Stimulated activated naive B cell treated with anti-CD40 and anti-IgM and Interleukin-4, amounts not matched to agents 10 μg/mL and 1 μg/mL and 100 μg/mL, for 72 hours (primary cell): ENCODE measurements at regions not wholly inside any gene's neighbourhood (a gene's known extent, or its start where the extent isn't known, plus 50 kb on each side); places are given as distances from the start of the nearest gene placed in this dataset.

Experiments used
- ATAC-seq, 2 donors: fragments of 150-1000 bp; cut with Tn5 transposase; replicated peaks; 2 replicates each; pipeline ENCODE4 v1.10.0; 2021; ENCODE audit warnings: moderate library complexity in 1 of 2
- DNase-seq: peaks from one replicate; pipeline ENCODE4 v3.0.0; 2021
- H3K27ac Mint-ChIP-seq: one replicate; pipeline ENCODE4 v1.8.0; 2022; ENCODE audit warnings: mild to moderate bottlenecking, mixed read lengths
- H3K27me3 Mint-ChIP-seq, 2 donors: one replicate each; pipeline ENCODE4 v1.8.0; 2022; ENCODE audit warnings: mixed read lengths in 2 of 2
- H3K36me3 Mint-ChIP-seq, 2 donors: one replicate each; pipeline ENCODE4 v1.8.0; 2022; ENCODE audit warnings: mixed read lengths in 2 of 2, mild to moderate bottlenecking in 1 of 2
- H3K4me1 Mint-ChIP-seq, 2 donors: one replicate each; pipeline ENCODE4 v1.8.0; 2022; ENCODE audit warnings: mixed read lengths in 2 of 2, mild to moderate bottlenecking in 1 of 2
- H3K4me3 Mint-ChIP-seq, 2 donors: one replicate each; pipeline ENCODE4 v1.8.0; 2022; ENCODE audit warnings: mild to moderate bottlenecking in 2 of 2, mixed read lengths in 2 of 2, moderate library complexity in 1 of 2
- H3K9me3 Mint-ChIP-seq, 2 donors: one replicate each; pipeline ENCODE4 v1.8.0; 2022; ENCODE audit warnings: mixed read lengths in 2 of 2, mild to moderate bottlenecking in 1 of 2

DNA sequence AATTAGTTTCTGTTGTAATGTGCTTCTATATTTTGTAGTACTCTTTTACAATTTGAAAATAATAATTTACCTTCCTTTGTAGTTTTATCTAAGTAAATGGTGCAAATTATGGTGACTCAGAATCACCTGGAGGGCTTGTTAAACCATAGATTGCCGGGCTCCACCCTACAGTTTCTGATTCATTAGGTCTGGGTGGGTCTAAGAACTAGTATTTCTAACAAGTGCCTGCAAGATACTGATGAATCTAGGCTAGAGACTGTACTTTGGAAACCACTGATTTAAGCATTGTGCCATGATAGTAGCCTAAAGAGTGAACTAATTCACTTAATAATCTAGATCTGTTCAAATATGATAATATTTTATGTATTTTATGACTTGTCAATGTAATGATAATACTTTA is 437.4 kb upstream of the SPRY2 start:
- H3K36me3 Mint-ChIP-seq, result no peaks in the 10 kb centered on the region
- no peak overlapping the region for H3K4me3 Mint-ChIP-seq
- ATAC-seq (no peak), DNase-seq (no peak)
- no peaks in the 10 kb centered on the region for H3K27me3 Mint-ChIP-seq
- peaks cover 0 to 2% of the 10 kb centered on the region in 2 donors for H3K4me1 Mint-ChIP-seq
- H3K9me3 Mint-ChIP-seq, result no peaks in the 10 kb centered on the region
- no peak overlapping the region for H3K27ac Mint-ChIP-seq

DNA sequence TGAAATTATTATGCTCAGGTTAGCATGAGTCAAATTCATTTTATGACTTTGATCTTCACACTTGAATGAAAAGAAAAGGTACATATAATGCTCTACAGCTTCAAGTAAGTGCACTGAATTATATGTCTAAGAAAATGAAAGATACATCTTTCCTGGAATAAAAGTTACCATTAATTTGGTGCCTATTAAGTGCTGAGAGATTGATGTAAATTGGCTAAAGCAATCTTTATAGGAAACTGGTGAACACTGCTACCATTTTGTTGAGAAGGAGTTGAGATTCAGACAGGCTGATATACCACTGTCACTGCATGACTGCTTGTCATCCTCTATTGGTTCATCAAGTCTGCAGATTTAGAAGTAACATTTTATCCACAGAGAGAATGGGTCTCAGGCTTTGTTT is 416.8 kb upstream of the SPRY2 start:
- no peak overlapping the region for H3K4me3 Mint-ChIP-seq
- no peak overlapping the region for H3K27ac Mint-ChIP-seq
- peaks cover 0 to 3% of the 10 kb centered on the region in 2 donors for H3K9me3 Mint-ChIP-seq
- DNase-seq, result no peak
- no peaks in the 10 kb centered on the region for H3K4me1 Mint-ChIP-seq
- peaks cover 0 to 2% of the 10 kb centered on the region in 2 donors for H3K36me3 Mint-ChIP-seq
- ATAC-seq, result no peak
- no peaks in the 10 kb centered on the region for H3K27me3 Mint-ChIP-seq

DNA sequence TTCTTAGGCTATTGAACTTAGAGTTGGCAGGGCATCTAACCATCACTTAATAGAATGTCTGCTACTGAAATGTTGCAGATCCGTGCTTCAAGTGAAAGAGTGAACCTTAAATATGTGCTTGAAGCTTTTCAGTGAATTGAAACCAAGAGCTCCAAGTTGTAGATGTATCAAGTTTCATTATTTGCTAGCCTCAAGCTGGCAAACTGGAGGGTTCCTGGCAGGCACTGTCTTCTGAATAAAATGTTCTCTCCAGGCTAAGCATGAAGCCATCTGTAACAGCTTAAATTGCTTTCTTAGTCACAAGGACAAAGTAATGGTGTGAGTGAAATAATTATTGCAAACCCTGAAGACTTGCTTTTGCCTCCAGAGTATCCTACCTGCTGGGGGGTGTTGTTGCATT is 415.0 kb upstream of the SPRY2 start:
- DNase-seq, result no peak
- Mint-ChIP-seq H3K9me3 (peaks cover 0 to 3% of the 10 kb centered on the region in 2 donors), H3K27ac (no peak overlapping the region), H3K27me3 (no peaks in the 10 kb centered on the region), H3K36me3 (peaks cover 0 to 2% of the 10 kb centered on the region in 2 donors), H3K4me1 (peaks cover 0 to 1% of the 10 kb centered on the region in 2 donors), H3K4me3 (no peak overlapping the region)
- ATAC-seq, result no peak

DNA sequence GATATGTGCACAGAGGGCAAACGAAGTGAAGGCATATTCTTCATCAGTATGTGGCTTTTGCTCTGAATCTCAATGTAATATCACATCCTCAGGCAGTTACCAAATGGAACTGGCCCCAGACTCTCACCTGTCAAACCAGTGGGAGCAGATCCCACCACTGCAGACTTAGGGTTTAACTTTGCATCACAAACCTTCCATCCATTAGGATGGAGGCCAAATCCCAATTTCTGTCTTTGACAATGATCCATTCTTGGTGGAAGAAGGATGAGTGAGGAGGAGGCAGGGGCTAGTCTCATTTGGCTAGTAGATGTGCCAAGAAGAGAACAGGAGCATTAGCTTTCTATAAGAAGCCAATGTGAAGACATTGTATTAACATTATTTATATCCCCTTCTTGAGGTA is 413.5 kb upstream of the SPRY2 start:
- peaks cover 0 to 1% of the 10 kb centered on the region in 2 donors for H3K4me1 Mint-ChIP-seq
- no peak for ATAC-seq
- H3K9me3 Mint-ChIP-seq, result no peaks in the 10 kb centered on the region

DNA sequence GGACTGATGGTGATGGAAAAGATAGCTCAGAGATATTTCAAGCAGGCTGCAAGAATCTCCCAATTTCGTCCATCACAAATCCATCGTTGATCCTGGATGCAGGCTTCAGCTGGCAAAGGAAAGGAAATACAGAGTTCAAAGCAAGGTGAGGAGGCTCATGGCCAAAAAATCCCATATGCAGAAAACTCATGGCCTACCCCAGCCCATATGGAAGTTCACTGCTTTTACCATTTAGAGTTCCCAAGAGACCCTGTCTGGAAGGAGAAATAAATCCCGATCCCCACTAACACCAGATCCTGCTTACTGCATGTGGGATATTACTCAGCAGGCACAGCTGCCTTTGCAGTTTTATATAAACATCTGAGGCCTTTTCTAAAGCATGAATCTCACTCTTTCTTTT is 412.9 kb upstream of the SPRY2 start:
- ATAC-seq, result no peak
- H3K27ac Mint-ChIP-seq, result no peak overlapping the region
- peaks cover 0 to 2% of the 10 kb centered on the region in 2 donors for H3K36me3 Mint-ChIP-seq
- DNase-seq, result no peak
- H3K9me3 Mint-ChIP-seq, result no peaks in the 10 kb centered on the region
- H3K4me3 Mint-ChIP-seq, result no peak overlapping the region
- H3K4me1 Mint-ChIP-seq, result peaks cover 0 to 1% of the 10 kb centered on the region in 2 donors
- H3K27me3 Mint-ChIP-seq, result no peaks in the 10 kb centered on the region

More for the DNA sequence above, 413.5 kb upstream of the SPRY2 start:
- Mint-ChIP-seq H3K27me3 (no peaks in the 10 kb centered on the region), H3K27ac (no peak overlapping the region), H3K36me3 (peaks cover 0 to 2% of the 10 kb centered on the region in 2 donors), H3K4me3 (no peak overlapping the region)
- DNase-seq, result no peak

DNA sequence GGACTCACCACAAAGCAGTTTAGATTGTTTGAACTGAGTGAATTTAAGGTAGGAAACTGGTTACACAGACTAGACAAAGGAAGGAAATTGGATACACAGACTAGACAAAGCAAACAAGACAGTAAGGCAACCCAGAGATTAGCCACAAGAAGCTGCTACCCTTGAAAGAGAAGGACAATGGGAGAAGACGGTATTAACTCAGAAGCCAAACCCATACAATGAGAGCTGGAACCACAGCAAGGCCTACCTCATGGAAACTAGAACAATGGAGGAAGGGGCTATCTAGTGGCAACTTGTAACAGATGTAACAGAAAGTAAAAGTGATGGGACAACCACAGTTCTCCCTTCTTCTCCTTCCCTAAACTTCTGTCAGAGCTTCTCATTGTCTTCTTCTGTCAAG is 410.9 kb upstream of the SPRY2 start:
- Mint-ChIP-seq H3K27me3 (no peaks in the 10 kb centered on the region), H3K27ac (no peak overlapping the region), H3K36me3 (peaks cover 0 to 2% of the 10 kb centered on the region in 2 donors), H3K4me3 (no peak overlapping the region), H3K9me3 (no peaks in the 10 kb centered on the region), H3K4me1 (peaks cover 0 to 1% of the 10 kb centered on the region in 2 donors)
- DNase-seq, result no peak
- no peak for ATAC-seq

DNA sequence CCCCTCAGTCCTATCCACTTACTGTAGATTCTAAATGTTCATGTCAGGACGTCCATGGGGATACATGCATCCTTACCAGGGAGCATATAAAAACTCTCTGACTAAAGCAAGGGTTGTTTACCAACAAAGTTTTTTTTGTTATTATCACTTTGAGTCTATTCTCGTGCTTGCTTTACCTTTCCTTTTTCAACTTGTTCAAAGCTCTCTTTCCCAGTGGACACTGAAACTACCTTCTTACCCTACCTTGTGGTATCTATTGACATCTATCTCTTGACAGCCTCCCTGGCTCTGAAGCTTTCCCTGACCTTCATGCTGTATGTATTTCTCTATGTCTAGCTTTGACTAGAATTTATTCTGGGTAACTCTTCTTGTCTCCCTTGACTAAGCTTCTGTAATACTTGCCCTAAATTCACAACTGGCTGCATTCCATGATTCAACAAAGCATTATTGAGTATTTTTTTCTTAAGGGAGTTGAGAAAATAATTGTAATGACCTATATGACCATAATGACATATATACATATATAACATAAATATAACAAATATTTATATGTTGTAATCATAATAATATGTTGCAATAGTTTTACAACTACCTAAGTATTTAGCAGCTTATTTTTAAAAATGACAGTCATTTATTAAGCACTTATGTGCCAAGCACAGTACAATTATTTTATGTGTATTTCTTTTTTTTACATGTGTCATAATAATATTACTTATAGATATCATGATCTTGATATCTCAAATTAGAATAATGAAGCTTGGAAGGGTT is 403.4 kb upstream of the SPRY2 start:
- Mint-ChIP-seq H3K27me3 (no peaks in the 10 kb centered on the region), H3K4me1 (peaks cover 2 to 6% of the 10 kb centered on the region in 2 donors), H3K36me3 (no peaks in the 10 kb centered on the region), H3K4me3 (no peak overlapping the region), H3K9me3 (no peaks in the 10 kb centered on the region), H3K27ac (no peak overlapping the region)
- no peak for ATAC-seq
- no peak for DNase-seq

DNA sequence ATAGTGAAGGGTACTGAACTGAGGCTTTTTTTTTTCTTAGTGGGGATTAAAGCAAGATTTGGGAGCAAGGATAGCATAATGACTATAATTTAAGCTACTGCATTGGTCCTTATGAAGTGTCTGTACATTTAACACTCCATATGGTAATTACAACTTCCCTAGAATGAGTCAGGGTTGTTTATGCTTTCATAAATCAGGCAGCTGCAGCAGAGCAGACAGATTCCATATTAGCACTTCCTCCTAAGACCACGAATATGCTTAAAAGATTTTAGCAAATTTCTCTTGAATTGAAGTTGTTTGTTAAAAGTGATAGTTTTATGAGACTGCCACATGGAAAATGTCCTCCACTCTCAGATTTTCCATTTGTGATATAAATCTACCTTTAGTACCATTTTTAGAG is 401.1 kb upstream of the SPRY2 start:
- H3K27me3 Mint-ChIP-seq, result no peaks in the 10 kb centered on the region
- no peaks in the 10 kb centered on the region for H3K36me3 Mint-ChIP-seq
- H3K9me3 Mint-ChIP-seq, result peaks cover 8 to 15% of the 10 kb centered on the region in 2 donors
- H3K4me3 Mint-ChIP-seq, result no peak overlapping the region
- H3K27ac Mint-ChIP-seq, result no peak overlapping the region
- peak; percentile 64 to 81 for ATAC-seq
- peaks cover 2 to 6% of the 10 kb centered on the region in 2 donors for H3K4me1 Mint-ChIP-seq
- no peak for DNase-seq

DNA sequence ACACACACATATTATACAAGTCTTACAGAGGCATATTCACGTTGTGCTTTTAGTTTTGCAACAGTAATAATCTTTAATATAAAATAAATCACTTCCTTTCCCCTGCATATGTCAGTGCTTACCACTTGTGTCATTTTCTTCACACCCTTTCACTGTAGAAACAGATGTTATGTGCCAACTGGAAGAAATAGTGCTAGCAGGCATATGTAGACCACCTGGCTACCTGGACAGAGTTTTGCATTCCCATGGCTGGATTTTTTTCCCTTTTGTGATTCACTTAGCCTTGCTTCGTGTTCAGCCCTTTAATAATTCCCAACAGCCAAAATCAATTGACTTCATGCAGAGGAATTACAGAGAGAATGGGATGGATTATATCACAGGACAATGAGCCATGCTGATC is 399.1 kb upstream of the SPRY2 start:
- Mint-ChIP-seq H3K27me3 (no peaks in the 10 kb centered on the region), H3K27ac (no peak overlapping the region), H3K4me1 (peaks cover 2 to 6% of the 10 kb centered on the region in 2 donors), H3K9me3 (peaks cover 8 to 15% of the 10 kb centered on the region in 2 donors), H3K36me3 (no peaks in the 10 kb centered on the region), H3K4me3 (no peak overlapping the region)
- DNase-seq (no peak), ATAC-seq (no peak)

DNA sequence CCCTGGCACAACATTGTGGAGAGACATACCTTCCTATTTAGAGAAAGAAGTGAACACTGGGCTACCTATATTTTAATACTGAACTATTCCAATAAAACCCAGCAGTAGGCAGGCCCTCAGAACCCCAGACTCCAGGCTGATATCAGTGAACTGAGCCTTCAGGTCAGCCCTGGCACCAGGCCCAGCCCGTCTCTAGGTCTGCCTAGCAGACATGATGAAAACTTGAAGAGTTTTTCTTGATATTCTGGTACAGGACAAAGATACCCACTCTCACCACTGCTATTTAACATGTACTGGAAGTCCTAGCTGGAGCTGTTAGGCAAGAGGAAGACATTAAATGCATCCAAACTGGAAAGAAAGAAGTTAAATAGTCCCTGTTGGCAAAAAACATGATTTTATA is 396.6 kb upstream of the SPRY2 start:
- H3K36me3 Mint-ChIP-seq, result no peaks in the 10 kb centered on the region
- no peak for ATAC-seq
- no peak overlapping the region for H3K4me3 Mint-ChIP-seq
- DNase-seq, result no peak
- no peaks in the 10 kb centered on the region for H3K27me3 Mint-ChIP-seq
- peaks cover 2 to 6% of the 10 kb centered on the region in 2 donors for H3K4me1 Mint-ChIP-seq
- H3K27ac Mint-ChIP-seq, result no peak overlapping the region
- peaks cover 8 to 15% of the 10 kb centered on the region in 2 donors for H3K9me3 Mint-ChIP-seq

DNA sequence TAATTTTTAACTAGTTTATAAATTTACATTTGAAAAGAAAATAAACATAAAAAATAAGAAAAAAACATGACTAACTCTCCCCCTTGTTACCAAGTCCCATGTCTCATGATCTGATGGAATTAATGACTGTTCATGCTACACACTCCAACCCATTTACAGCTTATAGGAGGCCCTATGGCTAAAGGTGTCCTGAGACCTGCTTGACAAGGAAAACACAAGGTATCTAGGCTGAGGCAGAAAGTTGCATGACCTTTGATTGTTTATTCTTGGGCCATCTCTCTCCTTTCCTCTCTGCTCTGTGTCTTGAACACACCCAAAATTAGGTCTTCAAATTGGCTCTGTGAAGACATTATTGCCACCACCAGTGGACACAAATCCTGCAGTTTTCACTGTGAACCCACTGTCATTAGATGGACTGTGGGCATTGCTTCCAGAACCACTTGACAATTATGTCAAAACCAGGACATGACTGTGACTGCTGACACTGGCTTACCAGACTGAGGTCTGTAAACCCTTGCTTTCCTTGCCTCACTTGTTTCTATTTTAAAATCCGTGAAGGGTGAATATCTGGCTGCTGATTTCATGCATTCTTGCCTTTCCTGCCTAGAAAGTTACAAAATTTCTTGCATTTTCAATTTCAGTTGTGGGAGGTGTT is 386.5 kb upstream of the SPRY2 start:
- Mint-ChIP-seq H3K9me3 (peaks cover 0 to 5% of the 10 kb centered on the region in 2 donors), H3K4me1 (peaks cover 0 to 2% of the 10 kb centered on the region in 2 donors), H3K27ac (no peak overlapping the region), H3K4me3 (no peak overlapping the region), H3K27me3 (no peaks in the 10 kb centered on the region), H3K36me3 (no peaks in the 10 kb centered on the region)
- ATAC-seq (no peak), DNase-seq (no peak)

DNA sequence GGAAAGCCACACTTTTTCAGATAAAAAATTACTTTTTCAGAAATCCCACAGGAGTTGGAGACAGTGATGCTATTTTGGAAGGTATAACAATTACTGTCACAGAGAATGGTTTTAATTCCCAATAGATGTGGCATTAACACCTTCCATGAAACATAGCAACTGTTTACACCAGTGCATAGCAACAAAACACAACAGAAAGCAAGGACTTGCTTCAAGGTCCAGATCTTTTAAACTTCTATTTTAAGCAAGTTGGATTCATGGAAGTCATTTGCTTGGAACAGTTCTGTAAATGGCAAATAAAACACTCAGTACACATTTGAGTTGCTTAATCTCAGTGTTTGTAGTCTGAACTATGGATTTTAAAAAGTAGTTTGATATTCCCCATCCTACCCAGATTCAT is 385.9 kb upstream of the SPRY2 start:
- DNase-seq (no peak), ATAC-seq (no peak)
- H3K27me3 Mint-ChIP-seq, result no peaks in the 10 kb centered on the region
- H3K4me1 Mint-ChIP-seq, result peaks cover 0 to 2% of the 10 kb centered on the region in 2 donors
- no peaks in the 10 kb centered on the region for H3K36me3 Mint-ChIP-seq
- no peak overlapping the region for H3K27ac Mint-ChIP-seq
- H3K4me3 Mint-ChIP-seq, result no peak overlapping the region
- H3K9me3 Mint-ChIP-seq, result peaks cover 0 to 5% of the 10 kb centered on the region in 2 donors

DNA sequence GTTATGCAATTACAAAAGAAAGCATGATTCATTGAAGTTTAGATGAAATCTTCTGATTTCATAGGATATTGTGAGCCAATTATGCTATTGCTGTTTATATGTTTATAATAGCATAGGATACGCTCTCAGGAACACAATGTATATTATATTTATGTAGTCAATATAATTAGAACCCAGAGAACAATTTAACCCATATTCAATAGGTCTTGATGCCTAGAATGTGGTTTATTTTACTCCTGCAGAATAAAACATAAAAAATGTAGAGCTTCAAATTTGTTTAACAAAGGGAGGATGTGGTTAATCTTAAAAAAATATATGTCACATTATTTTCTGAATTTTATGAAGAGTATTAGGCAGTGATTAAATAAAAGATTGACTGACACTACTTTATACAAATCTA is 380.8 kb upstream of the SPRY2 start:
- no peaks in the 10 kb centered on the region for H3K36me3 Mint-ChIP-seq
- no peaks in the 10 kb centered on the region for H3K27me3 Mint-ChIP-seq
- H3K27ac Mint-ChIP-seq, result no peak overlapping the region
- no peak for DNase-seq
- ATAC-seq, result no peak
- peaks cover 1 to 4% of the 10 kb centered on the region in 2 donors for H3K4me1 Mint-ChIP-seq
- peaks cover 0 to 3% of the 10 kb centered on the region in 2 donors for H3K9me3 Mint-ChIP-seq
- H3K4me3 Mint-ChIP-seq, result no peak overlapping the region

DNA sequence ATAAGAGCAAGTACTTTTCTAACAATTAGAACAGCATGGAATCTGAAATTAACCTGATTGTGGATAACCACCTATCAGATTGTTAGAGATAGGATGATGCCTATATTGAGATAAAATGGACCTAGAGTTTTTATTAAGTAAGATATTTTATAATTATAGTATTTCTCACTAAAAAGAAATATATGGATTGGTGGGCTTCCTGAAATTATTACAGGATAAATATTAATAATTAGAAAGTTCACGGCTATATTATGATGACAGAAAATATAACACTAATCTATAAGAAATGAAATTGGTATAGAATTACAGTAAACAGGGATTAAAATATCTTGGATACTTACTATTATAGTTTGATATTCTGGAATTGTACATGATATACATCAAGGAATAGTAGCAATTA is 378.0 kb upstream of the SPRY2 start:
- ATAC-seq (no peak), DNase-seq (no peak)
- Mint-ChIP-seq H3K36me3 (no peaks in the 10 kb centered on the region), H3K27ac (no peak overlapping the region), H3K4me1 (peaks cover 2 to 12% of the 10 kb centered on the region in 2 donors), H3K9me3 (peaks cover 0 to 3% of the 10 kb centered on the region in 2 donors), H3K4me3 (no peak overlapping the region), H3K27me3 (no peaks in the 10 kb centered on the region)

DNA sequence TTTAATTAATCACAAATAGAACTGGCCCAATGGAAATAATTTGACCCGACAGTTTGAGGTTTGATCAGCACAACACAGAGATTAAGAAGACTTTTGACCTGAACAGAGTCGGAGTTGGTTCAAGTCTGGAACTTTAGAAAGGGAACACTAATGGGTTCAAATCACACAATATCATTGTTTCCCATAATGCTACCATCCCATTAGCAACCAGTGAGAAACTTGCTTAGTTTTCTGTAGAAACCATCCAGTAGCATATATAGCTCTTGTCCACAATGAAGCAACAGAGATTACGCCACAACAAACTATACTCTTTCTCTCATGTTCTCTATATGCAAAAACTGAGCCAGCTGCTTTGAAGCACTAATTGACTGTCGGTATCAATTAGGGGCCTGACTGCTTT is 376.9 kb upstream of the SPRY2 start:
- peaks cover 6 to 8% of the 10 kb centered on the region in 2 donors for H3K9me3 Mint-ChIP-seq
- peaks cover 0 to 3% of the 10 kb centered on the region in 2 donors for H3K36me3 Mint-ChIP-seq
- ATAC-seq, result no peak

More for the DNA sequence above, 376.9 kb upstream of the SPRY2 start:
- no peak overlapping the region for H3K4me3 Mint-ChIP-seq
- peaks cover 2 to 12% of the 10 kb centered on the region in 2 donors for H3K4me1 Mint-ChIP-seq
- no peaks in the 10 kb centered on the region for H3K27me3 Mint-ChIP-seq
- no peak for DNase-seq
- no peak overlapping the region for H3K27ac Mint-ChIP-seq
